CD8-positive, alpha-beta memory T cell (primary cell): ENCODE measurements at regions not wholly inside any gene's neighbourhood (a gene's known extent, or its start where the extent isn't known, plus 50 kb on each side); places are given as distances from the start of the nearest gene placed in this dataset.

ENCODE experiments used
- CTCF ChIA-PET: fragments of 350-600 bp; sonication (Branson Sonifier 250); formaldehyde crosslinking; loops from one replicate; lab custom pipeline; 2021; ENCODE audit warnings: antibody characterized with exemption; lab: Charles Lee
- POLR2A ChIA-PET: fragments of 350-600 bp; sonication (Branson Sonifier 250); formaldehyde crosslinking; loops from one replicate; lab custom pipeline; 2021; ENCODE audit warnings: antibody characterized with exemption; lab: Charles Lee
- DNase-seq, 5 donors: peaks; one replicate each; pipeline versions ENCODE4 v3.0.0 to v3.0.0-alpha.2; 2020 to 2022; ENCODE audit warnings: mixed read lengths in 1 of 5
- H3K27ac ChIP-seq: one replicate; pipeline ENCODE4 v1.7.0; 2013; ENCODE audit warnings: low read depth, mild to moderate bottlenecking, low read length, moderate library complexity
- H3K27me3 ChIP-seq: 2 replicates; pipeline ENCODE4 v1.7.0; 2013; ENCODE audit warnings: low read length, mild to moderate bottlenecking; ENCODE audit not compliant: insufficient read depth, poor library complexity, severe bottlenecking
- H3K36me3 ChIP-seq: 2 replicates; pipeline ENCODE4 v1.7.0; 2013; ENCODE audit warnings: mild to moderate bottlenecking, low read length, moderate library complexity; ENCODE audit not compliant: insufficient read depth
- H3K4me1 ChIP-seq: 2 replicates; pipeline ENCODE4 v1.7.0; 2013; ENCODE audit warnings: mild to moderate bottlenecking, low read length, moderate library complexity; ENCODE audit not compliant: insufficient read depth
- H3K4me3 ChIP-seq: 2 replicates; pipeline ENCODE4 v1.7.0; 2013; ENCODE audit warnings: mild to moderate bottlenecking, low read length
- H3K9me3 ChIP-seq: 2 replicates; pipeline ENCODE4 v1.7.0; 2013; ENCODE audit warnings: mild to moderate bottlenecking, low read length
- H3K27ac Mint-ChIP-seq, 8 donors: one replicate each; pipeline ENCODE4 v1.8.0; 2020 to 2021; ENCODE audit warnings: mixed read lengths in 8 of 8, mild to moderate bottlenecking in 6 of 8, inconsistent platforms in 3 of 8, moderate library complexity in 3 of 8
- H3K27me3 Mint-ChIP-seq, 2 donors: one replicate each; pipeline ENCODE4 v1.8.0; 2020 to 2021; ENCODE audit warnings: mixed read lengths in 2 of 2, mild to moderate bottlenecking in 1 of 2, moderate library complexity in 1 of 2
- H3K36me3 Mint-ChIP-seq, 3 donors: one replicate each; pipeline ENCODE4 v1.8.0; 2020 to 2021; ENCODE audit warnings: mixed read lengths in 3 of 3, inconsistent platforms in 1 of 3, mild to moderate bottlenecking in 1 of 3
- H3K4me1 Mint-ChIP-seq, 3 donors: one replicate each; pipeline ENCODE4 v1.8.0; 2020 to 2021; ENCODE audit warnings: mixed read lengths in 3 of 3, inconsistent platforms in 1 of 3, mild to moderate bottlenecking in 1 of 3
- H3K4me3 Mint-ChIP-seq, 7 donors: one replicate each; pipeline ENCODE4 v1.8.0; 2020 to 2021; ENCODE audit warnings: mixed read lengths in 7 of 7, mild to moderate bottlenecking in 6 of 7, moderate library complexity in 4 of 7, inconsistent platforms in 2 of 7
- H3K9me3 Mint-ChIP-seq, 5 donors: one replicate each; pipeline ENCODE4 v1.8.0; 2020 to 2022; ENCODE audit warnings: mixed read lengths in 5 of 5, mild to moderate bottlenecking in 3 of 5, moderate library complexity in 2 of 5, inconsistent platforms in 1 of 5

GRCh38 chr15:100716456-100717085, 114.2 kb downstream of the ASB7 start:
- Mint-ChIP-seq H3K36me3 (no peaks in the 10 kb centered on the region), H3K4me3 (no peak overlapping the region), H3K4me1 (no peaks in the 10 kb centered on the region), H3K27ac (no peak overlapping the region), H3K9me3 (peaks cover 0 to 2% (median 0%) of the 10 kb centered on the region in 5 donors), H3K27me3 (peaks cover 3 to 11% of the 10 kb centered on the region in 2 donors)
- Histone ChIP-seq H3K4me1 (no peaks in the 10 kb centered on the region), H3K36me3 (no peaks in the 10 kb centered on the region), H3K4me3 (no peak overlapping the region), H3K9me3 (no peaks in the 10 kb centered on the region), H3K27ac (no peak overlapping the region), H3K27me3 (no peaks in the 10 kb centered on the region)
- POLR2A ChIA-PET = no interaction called here
- no peak for DNase-seq
- CTCF ChIA-PET = no interaction called here

- Histone ChIP-seq H3K27me3 (no peaks in the 10 kb centered on the region), H3K9me3 (no peaks in the 10 kb centered on the region), H3K36me3 (no peaks in the 10 kb centered on the region), H3K4me1 (no peaks in the 10 kb centered on the region), H3K27ac (no peak overlapping the region), H3K4me3 (no peak overlapping the region)
- Mint-ChIP-seq H3K27me3 (peaks cover 3 to 11% of the 10 kb centered on the region in 2 donors), H3K9me3 (peaks cover 0 to 2% (median 0%) of the 10 kb centered on the region in 5 donors), H3K36me3 (no peaks in the 10 kb centered on the region), H3K4me3 (no peak overlapping the region), H3K27ac (no peak overlapping the region), H3K4me1 (no peaks in the 10 kb centered on the region)
- no peak for DNase-seq
- ChIA-PET CTCF (no interaction called here), POLR2A (no interaction called here)
These were observed 115.2 kb downstream of the ASB7 start for GRCh38 chr15:100717596-100717995.

- no peaks in the 10 kb centered on the region for H3K36me3 ChIP-seq
- Mint-ChIP-seq H3K36me3 (no peaks in the 10 kb centered on the region), H3K4me1 (no peaks in the 10 kb centered on the region), H3K27me3 (peaks cover 3 to 11% of the 10 kb centered on the region in 2 donors), H3K4me3 (no peak overlapping the region), H3K27ac (no peak overlapping the region), H3K9me3 (peaks cover 0 to 2% (median 0%) of the 10 kb centered on the region in 5 donors)
- H3K9me3 ChIP-seq = no peaks in the 10 kb centered on the region
- no peaks in the 10 kb centered on the region for H3K27me3 ChIP-seq
- no peak overlapping the region for H3K27ac ChIP-seq
- H3K4me3 ChIP-seq = no peak overlapping the region
- ChIA-PET CTCF (no interaction called here), POLR2A (no interaction called here)
- DNase-seq = no peak
- no peaks in the 10 kb centered on the region for H3K4me1 ChIP-seq
These were observed 115.9 kb downstream of the ASB7 start for GRCh38 chr15:100718075-100718980.

- no peaks in the 10 kb centered on the region for H3K9me3 ChIP-seq
- no peak for DNase-seq
- H3K4me1 Mint-ChIP-seq = no peaks in the 10 kb centered on the region
- no peak overlapping the region for H3K27ac ChIP-seq
- no peaks in the 10 kb centered on the region for H3K4me1 ChIP-seq
- peaks cover 0 to 2% (median 0%) of the 10 kb centered on the region in 5 donors for H3K9me3 Mint-ChIP-seq
- no peak overlapping the region for H3K4me3 ChIP-seq
- H3K27me3 Mint-ChIP-seq = peaks cover 6 to 11% of the 10 kb centered on the region in 2 donors
- H3K27me3 ChIP-seq = no peaks in the 10 kb centered on the region
- no peak overlapping the region for H3K27ac Mint-ChIP-seq
- H3K36me3 ChIP-seq = no peaks in the 10 kb centered on the region
- ChIA-PET CTCF (no interaction called here), POLR2A (no interaction called here)
- no peaks in the 10 kb centered on the region for H3K36me3 Mint-ChIP-seq
- no peak overlapping the region for H3K4me3 Mint-ChIP-seq
These were observed 118.1 kb downstream of the ASB7 start for GRCh38 chr15:100720406-100720967.

GRCh38 chr15:100721758-100722550, 119.6 kb downstream of the ASB7 start:
- no peaks in the 10 kb centered on the region for H3K36me3 ChIP-seq
- H3K4me1 ChIP-seq = no peaks in the 10 kb centered on the region
- no peak overlapping the region for H3K27ac Mint-ChIP-seq
- no peaks in the 10 kb centered on the region for H3K36me3 Mint-ChIP-seq
- H3K9me3 ChIP-seq = no peaks in the 10 kb centered on the region
- H3K27me3 ChIP-seq = no peaks in the 10 kb centered on the region
- ChIA-PET CTCF (no interaction called here), POLR2A (no interaction called here)
- no peak overlapping the region for H3K4me3 ChIP-seq
- no peaks in the 10 kb centered on the region for H3K4me1 Mint-ChIP-seq
- no peak for DNase-seq
- H3K27me3 Mint-ChIP-seq = peaks cover 6 to 13% of the 10 kb centered on the region in 2 donors
- no peaks in the 10 kb centered on the region for H3K9me3 Mint-ChIP-seq
- H3K4me3 Mint-ChIP-seq = no peak overlapping the region
- H3K27ac ChIP-seq = no peak overlapping the region

- H3K27ac Mint-ChIP-seq = no peak overlapping the region
- POLR2A ChIA-PET = no interaction called here
- H3K36me3 Mint-ChIP-seq = no peaks in the 10 kb centered on the region
- H3K4me1 Mint-ChIP-seq = no peaks in the 10 kb centered on the region
- CTCF ChIA-PET = no interaction called here
- no peak for DNase-seq
- H3K4me1 ChIP-seq = no peaks in the 10 kb centered on the region
- no peaks in the 10 kb centered on the region for H3K36me3 ChIP-seq
- no peak overlapping the region for H3K4me3 ChIP-seq
- H3K9me3 Mint-ChIP-seq = no peaks in the 10 kb centered on the region
- H3K27me3 ChIP-seq = no peaks in the 10 kb centered on the region
- no peaks in the 10 kb centered on the region for H3K9me3 ChIP-seq
- H3K27ac ChIP-seq = no peak overlapping the region
- peaks cover 4 to 15% of the 10 kb centered on the region in 2 donors for H3K27me3 Mint-ChIP-seq
- no peak overlapping the region for H3K4me3 Mint-ChIP-seq
These were observed 120.3 kb downstream of the ASB7 start for GRCh38 chr15:100722551-100723314.

- Mint-ChIP-seq H3K4me1 (no peaks in the 10 kb centered on the region), H3K27ac (no peak overlapping the region), H3K36me3 (no peaks in the 10 kb centered on the region)
These were observed 121.0 kb downstream of the ASB7 start for GRCh38 chr15:100723315-100723801.

More at GRCh38 chr15:100723315-100723801, 121.0 kb downstream of the ASB7 start:
- Histone ChIP-seq H3K27ac (no peak overlapping the region), H3K4me1 (no peaks in the 10 kb centered on the region), H3K9me3 (no peaks in the 10 kb centered on the region), H3K4me3 (no peak overlapping the region), H3K36me3 (no peaks in the 10 kb centered on the region), H3K27me3 (no peaks in the 10 kb centered on the region)
- H3K4me3 Mint-ChIP-seq = no peak overlapping the region
- peaks cover 3 to 9% of the 10 kb centered on the region in 2 donors for H3K27me3 Mint-ChIP-seq
- ChIA-PET CTCF (no interaction called here), POLR2A (no interaction called here)
- no peak for DNase-seq
- H3K9me3 Mint-ChIP-seq = no peaks in the 10 kb centered on the region
